ENCODE measurements at regions not wholly inside any gene's neighbourhood (a gene's known extent, or its start where the extent isn't known, plus 50 kb on each side); places are given as distances from the start of the nearest gene placed in this dataset.

GRCh38 chr4:45100956-45101818 is 374.8 kb upstream of the GNPDA2 start:
- Mint-ChIP-seq H3K4me1 (ENCODE audit: low read depth) (no peaks in the 10 kb centered on the region), H3K36me3 (ENCODE audit: low read depth) (no peaks in the 10 kb centered on the region), H3K4me3 (ENCODE audit: low read depth) (no peak overlapping the region), H3K27ac (no peak overlapping the region), H3K9me3 (peaks cover 19% of the 10 kb centered on the region), H3K27me3 (ENCODE audit: low read depth) (no peaks in the 10 kb centered on the region)
- intact Hi-C loops (cut with micrococcal nuclease) = no loop called here
- no peak for DNase-seq (ENCODE audit: low spot score)

DNA sequence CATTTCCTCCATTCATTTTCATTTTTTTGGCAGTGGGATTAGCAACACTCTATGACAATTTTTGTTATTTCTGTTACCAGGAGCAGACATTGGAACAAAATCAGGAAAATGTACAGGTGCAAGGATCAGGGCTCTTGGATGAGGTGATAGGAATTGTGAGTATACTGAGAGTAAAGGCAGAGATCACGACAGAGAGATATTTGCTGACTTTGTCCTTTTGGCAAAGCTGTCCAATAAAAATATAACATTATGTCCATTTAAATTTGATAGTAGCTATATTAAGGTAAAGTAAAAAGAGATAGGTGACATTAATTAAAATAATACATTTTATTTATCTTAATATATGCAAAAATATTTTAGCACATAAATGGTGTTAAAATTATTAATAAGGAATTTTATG is 373.1 kb upstream of the GNPDA2 start:
- H3K4me1 Mint-ChIP-seq (ENCODE audit: low read depth) = no peaks in the 10 kb centered on the region
- H3K4me3 Mint-ChIP-seq (ENCODE audit: low read depth) = no peak overlapping the region
- no peaks in the 10 kb centered on the region for H3K36me3 Mint-ChIP-seq (ENCODE audit: low read depth)
- no peak for DNase-seq (ENCODE audit: low spot score)
- H3K27me3 Mint-ChIP-seq (ENCODE audit: low read depth) = no peaks in the 10 kb centered on the region
- intact Hi-C loops (cut with micrococcal nuclease) = no loop called here
- no peak overlapping the region for H3K27ac Mint-ChIP-seq
- peaks cover 22% of the 10 kb centered on the region for H3K9me3 Mint-ChIP-seq

- H3K4me1 Mint-ChIP-seq (ENCODE audit: low read depth) = no peaks in the 10 kb centered on the region
- H3K9me3 Mint-ChIP-seq = peaks cover 49% of the 10 kb centered on the region
- no peaks in the 10 kb centered on the region for H3K36me3 Mint-ChIP-seq (ENCODE audit: low read depth)
- no peak overlapping the region for H3K27ac Mint-ChIP-seq
- no peak overlapping the region for H3K4me3 Mint-ChIP-seq (ENCODE audit: low read depth)
- intact Hi-C loops (cut with micrococcal nuclease) = no loop called here
- no peak for DNase-seq (ENCODE audit: low spot score)
- no peaks in the 10 kb centered on the region for H3K27me3 Mint-ChIP-seq (ENCODE audit: low read depth)
Measured at GRCh38 chr4:45094684-45095083, 368.3 kb upstream of the GNPDA2 start.

DNA sequence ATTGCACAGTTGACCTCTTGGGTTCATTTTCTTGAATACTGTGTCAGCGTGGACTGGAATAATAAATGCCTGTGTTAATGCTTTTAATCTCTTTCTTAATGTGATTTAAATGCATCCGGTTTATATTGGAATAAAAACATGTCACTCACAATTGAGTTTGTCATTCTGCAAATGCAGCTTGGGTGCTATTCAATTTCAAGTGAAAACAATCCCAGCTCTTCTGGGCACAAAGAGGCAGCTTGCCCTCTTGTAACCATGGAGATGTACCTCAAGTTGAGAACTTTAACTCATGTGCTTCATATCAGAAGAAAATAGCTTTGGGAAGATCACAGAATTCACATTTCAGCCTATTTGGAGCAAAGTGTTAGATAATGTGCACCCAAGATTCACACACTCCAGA is 355.7 kb upstream of the GNPDA2 start:
- no peaks in the 10 kb centered on the region for H3K4me1 Mint-ChIP-seq (ENCODE audit: low read depth)
- no peaks in the 10 kb centered on the region for H3K27me3 Mint-ChIP-seq (ENCODE audit: low read depth)
- H3K27ac Mint-ChIP-seq = no peak overlapping the region
- DNase-seq (ENCODE audit: low spot score) = no peak
- intact Hi-C loops (cut with micrococcal nuclease) = no loop called here
- H3K36me3 Mint-ChIP-seq (ENCODE audit: low read depth) = no peaks in the 10 kb centered on the region
- no peak overlapping the region for H3K4me3 Mint-ChIP-seq (ENCODE audit: low read depth)
- peaks cover 23% of the 10 kb centered on the region for H3K9me3 Mint-ChIP-seq

DNA sequence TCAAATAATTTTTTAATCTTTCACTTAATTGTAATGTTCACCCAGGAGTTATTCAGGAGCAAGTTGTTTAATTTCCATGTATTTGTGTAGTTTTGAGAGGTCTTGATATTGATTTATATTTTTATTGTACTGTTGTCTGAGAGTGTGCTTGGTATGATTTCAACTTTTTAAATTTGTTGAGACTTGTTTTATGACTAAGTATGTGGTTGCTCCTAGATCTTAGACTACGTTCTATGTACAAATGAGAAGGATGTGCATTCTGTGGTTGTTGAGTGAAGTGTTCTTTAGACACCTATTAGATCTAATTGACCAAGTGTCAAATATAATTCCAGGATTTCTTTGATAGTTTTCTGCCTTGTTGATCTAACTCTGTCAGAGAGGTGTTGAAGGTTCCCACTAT is 353.3 kb upstream of the GNPDA2 start:
- Mint-ChIP-seq H3K27me3 (ENCODE audit: low read depth) (no peaks in the 10 kb centered on the region), H3K36me3 (ENCODE audit: low read depth) (no peaks in the 10 kb centered on the region), H3K27ac (no peak overlapping the region), H3K9me3 (peaks cover 23% of the 10 kb centered on the region), H3K4me3 (ENCODE audit: low read depth) (no peak overlapping the region), H3K4me1 (ENCODE audit: low read depth) (no peaks in the 10 kb centered on the region)
- no peak for DNase-seq (ENCODE audit: low spot score)
- intact Hi-C loops (cut with micrococcal nuclease) = no loop called here

DNA sequence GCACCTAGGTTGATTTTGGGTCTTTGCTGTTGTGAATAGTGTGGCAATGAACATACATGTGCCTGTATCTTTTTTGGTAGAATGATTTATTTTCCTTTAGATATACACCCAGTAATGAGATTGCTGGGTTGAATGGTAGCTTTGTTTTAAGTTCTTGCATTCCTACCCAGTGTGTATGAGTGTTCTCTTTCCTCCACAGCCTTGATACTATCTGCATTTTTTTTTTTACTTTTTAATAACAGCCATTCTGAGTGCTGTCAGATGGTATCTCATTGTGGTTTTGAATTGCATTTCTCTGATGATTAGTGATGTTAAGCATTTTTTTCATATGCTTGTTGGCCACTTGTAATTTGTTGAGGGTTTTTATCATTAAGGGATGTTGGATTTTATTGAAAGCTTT is 351.8 kb upstream of the GNPDA2 start:
- Mint-ChIP-seq H3K27ac (no peak overlapping the region), H3K4me3 (ENCODE audit: low read depth) (no peak overlapping the region), H3K27me3 (ENCODE audit: low read depth) (no peaks in the 10 kb centered on the region), H3K36me3 (ENCODE audit: low read depth) (no peaks in the 10 kb centered on the region), H3K4me1 (ENCODE audit: low read depth) (no peaks in the 10 kb centered on the region), H3K9me3 (peaks cover 19% of the 10 kb centered on the region)
- no peak for DNase-seq (ENCODE audit: low spot score)
- intact Hi-C loops (cut with micrococcal nuclease) = no loop called here

DNA sequence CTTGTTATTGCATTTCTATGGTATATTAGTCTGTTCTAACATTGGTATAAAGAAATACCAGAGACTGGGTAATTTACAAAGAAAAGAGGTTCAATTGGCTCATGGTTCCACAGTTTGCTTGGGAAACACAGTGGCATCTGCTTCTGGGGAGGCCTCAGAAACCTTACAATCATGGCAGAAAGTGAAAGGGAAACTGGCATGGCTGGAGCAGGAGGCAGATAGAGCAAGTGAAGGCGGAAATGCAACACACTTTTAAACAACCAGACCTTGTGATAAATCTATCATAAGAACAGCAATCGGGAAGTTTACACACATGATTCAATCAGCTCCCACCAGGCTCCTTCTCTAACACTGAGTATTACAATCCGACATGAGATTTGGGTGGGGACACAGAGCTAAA is 346.6 kb upstream of the GNPDA2 start:
- Mint-ChIP-seq H3K4me1 (ENCODE audit: low read depth) (no peaks in the 10 kb centered on the region), H3K27ac (no peak overlapping the region), H3K27me3 (ENCODE audit: low read depth) (no peaks in the 10 kb centered on the region), H3K36me3 (ENCODE audit: low read depth) (no peaks in the 10 kb centered on the region), H3K9me3 (peaks cover 13% of the 10 kb centered on the region), H3K4me3 (ENCODE audit: low read depth) (no peak overlapping the region)
- intact Hi-C loops (cut with micrococcal nuclease) = no loop called here
- DNase-seq (ENCODE audit: low spot score) = no peak

DNA sequence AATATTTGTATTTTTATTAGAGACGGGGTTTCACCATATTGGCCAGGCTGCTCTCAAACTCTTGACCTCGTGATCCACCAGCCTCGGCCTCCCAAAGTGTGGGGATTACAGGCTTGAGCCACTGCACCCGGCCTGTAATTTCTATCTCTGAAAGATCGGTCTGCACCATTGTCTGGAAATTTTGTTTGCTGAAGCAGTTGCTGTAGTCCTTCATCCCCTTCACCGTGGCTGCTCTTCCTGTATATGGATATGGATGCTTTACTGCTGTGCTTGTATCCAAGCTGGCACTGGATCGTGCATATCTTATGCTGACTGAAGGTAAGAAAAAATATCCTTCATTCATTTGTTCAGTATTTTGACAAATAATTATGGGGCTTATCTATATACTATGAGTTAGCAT is 338.4 kb upstream of the GNPDA2 start:
- intact Hi-C loops (cut with micrococcal nuclease) = no loop called here
- Mint-ChIP-seq H3K27ac (no peak overlapping the region), H3K27me3 (ENCODE audit: low read depth) (no peaks in the 10 kb centered on the region)

GRCh38 chr4:45063696-45064095 is 337.3 kb upstream of the GNPDA2 start:
- Mint-ChIP-seq H3K27me3 (ENCODE audit: low read depth) (no peaks in the 10 kb centered on the region), H3K36me3 (ENCODE audit: low read depth) (no peaks in the 10 kb centered on the region), H3K9me3 (peaks cover 22% of the 10 kb centered on the region), H3K4me1 (ENCODE audit: low read depth) (no peaks in the 10 kb centered on the region), H3K27ac (no peak overlapping the region), H3K4me3 (ENCODE audit: low read depth) (no peak overlapping the region)
- no peak for DNase-seq (ENCODE audit: low spot score)
- intact Hi-C loops (cut with micrococcal nuclease) = no loop called here

More for the DNA sequence above, 338.4 kb upstream of the GNPDA2 start:
- no peak overlapping the region for H3K4me3 Mint-ChIP-seq (ENCODE audit: low read depth)
- H3K36me3 Mint-ChIP-seq (ENCODE audit: low read depth) = no peaks in the 10 kb centered on the region
- peaks cover 27% of the 10 kb centered on the region for H3K9me3 Mint-ChIP-seq
- no peak for DNase-seq (ENCODE audit: low spot score)
- H3K4me1 Mint-ChIP-seq (ENCODE audit: low read depth) = no peaks in the 10 kb centered on the region

DNA sequence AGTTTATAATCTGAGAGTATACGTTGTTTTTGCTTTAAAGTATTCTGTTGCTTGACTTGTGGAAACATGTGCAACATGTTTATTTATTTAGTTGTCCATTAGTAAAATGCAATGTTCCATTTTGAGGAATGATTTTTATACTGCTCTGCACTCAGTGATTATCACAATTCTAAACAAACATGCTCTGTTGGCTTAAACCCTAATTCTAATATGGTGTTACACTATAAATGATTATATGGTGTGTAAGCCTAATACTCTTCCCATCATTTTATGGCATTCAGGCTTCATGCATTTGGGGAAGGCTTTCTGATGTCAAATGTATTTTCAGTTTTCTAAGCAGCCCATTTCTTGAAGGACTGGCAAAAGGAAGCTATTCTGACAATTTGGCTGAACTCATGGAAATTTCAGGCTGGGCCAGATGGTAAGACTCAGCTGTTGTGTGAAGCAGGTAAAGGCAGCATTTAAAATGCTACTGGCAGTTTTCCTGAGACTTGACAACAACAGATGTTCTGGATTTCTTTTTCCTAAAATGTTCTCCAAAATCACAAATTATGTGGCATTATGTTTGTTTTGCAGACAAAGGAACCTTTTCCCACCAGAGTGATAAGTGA is 336.7 kb upstream of the GNPDA2 start:
- DNase-seq (ENCODE audit: low spot score) = no peak
- Mint-ChIP-seq H3K27me3 (ENCODE audit: low read depth) (no peaks in the 10 kb centered on the region), H3K27ac (no peak overlapping the region), H3K4me1 (ENCODE audit: low read depth) (no peaks in the 10 kb centered on the region), H3K36me3 (ENCODE audit: low read depth) (no peaks in the 10 kb centered on the region), H3K9me3 (peaks cover 26% of the 10 kb centered on the region), H3K4me3 (ENCODE audit: low read depth) (no peak overlapping the region)
- intact Hi-C loops (cut with micrococcal nuclease) = no loop called here

DNA sequence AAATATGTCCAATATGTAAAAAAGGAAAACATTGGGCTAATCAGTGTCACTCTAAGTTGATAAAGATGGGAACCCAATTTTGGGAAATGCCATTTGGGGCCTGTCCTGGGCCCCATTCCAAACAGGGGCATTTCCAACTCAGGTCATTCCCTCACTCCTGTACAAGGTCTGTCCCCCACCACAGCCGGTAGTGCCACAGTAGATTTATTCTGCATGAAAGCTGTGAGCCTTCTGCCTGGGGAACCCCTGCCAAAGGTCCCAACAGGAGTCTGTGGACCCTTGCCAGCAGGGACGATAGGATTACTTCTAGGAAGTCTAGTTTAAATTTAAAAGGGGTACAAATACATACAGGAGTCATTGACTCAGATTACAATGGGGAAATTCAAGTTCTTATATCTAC is 317.6 kb upstream of the GNPDA2 start:
- H3K27me3 Mint-ChIP-seq (ENCODE audit: low read depth) = no peaks in the 10 kb centered on the region
- no peak for DNase-seq (ENCODE audit: low spot score)
- intact Hi-C loops (cut with micrococcal nuclease) = no loop called here
- H3K4me1 Mint-ChIP-seq (ENCODE audit: low read depth) = no peaks in the 10 kb centered on the region
- no peaks in the 10 kb centered on the region for H3K36me3 Mint-ChIP-seq (ENCODE audit: low read depth)
- peaks cover 35% of the 10 kb centered on the region for H3K9me3 Mint-ChIP-seq
- no peak overlapping the region for H3K27ac Mint-ChIP-seq
- no peak overlapping the region for H3K4me3 Mint-ChIP-seq (ENCODE audit: low read depth)

GRCh38 chr4:45036677-45037076 is 310.3 kb upstream of the GNPDA2 start:
- Mint-ChIP-seq H3K27ac (no peak overlapping the region), H3K27me3 (ENCODE audit: low read depth) (no peaks in the 10 kb centered on the region), H3K9me3 (no peaks in the 10 kb centered on the region), H3K36me3 (ENCODE audit: low read depth) (no peaks in the 10 kb centered on the region), H3K4me1 (ENCODE audit: low read depth) (no peaks in the 10 kb centered on the region), H3K4me3 (ENCODE audit: low read depth) (no peak overlapping the region)
- intact Hi-C loops (cut with micrococcal nuclease) = no loop called here
- DNase-seq (ENCODE audit: low spot score) = no peak

DNA sequence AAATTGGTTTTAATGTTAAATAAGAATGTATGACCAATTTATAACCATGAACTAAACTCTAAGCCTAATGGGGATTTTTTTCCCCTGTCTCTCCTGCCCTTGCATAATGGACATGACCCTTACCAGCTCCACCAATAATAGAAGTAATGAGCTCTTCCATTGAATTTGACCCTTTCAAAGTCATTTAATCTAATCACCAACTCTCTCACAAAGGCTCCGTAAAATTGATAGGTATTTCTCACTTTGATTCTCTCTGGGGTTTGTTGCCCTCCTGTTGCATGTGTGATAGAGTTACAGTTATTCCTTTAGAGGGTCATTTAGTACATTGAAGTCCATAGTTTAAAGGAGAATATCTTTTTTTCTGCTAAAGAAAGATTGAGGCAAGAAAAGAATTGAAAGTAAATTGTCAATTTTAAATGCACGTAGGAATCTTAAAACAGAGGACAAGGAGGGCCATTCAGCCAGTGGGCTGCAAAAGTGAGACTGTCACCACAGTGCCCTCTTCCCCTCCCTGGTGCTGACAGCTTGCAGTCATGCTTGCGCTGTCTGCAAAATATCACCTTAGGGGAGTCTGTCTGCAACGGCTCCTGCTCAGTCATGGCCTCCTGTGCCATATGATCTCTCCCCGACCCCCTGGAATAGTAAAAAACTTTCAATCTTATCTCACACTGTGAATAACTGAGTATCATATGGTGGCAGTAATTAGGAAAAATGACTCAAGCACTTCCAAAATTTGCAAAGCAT is 307.5 kb upstream of the GNPDA2 start:
- DNase-seq (ENCODE audit: low spot score) = no peak
- Mint-ChIP-seq H3K27ac (no peak overlapping the region), H3K4me3 (ENCODE audit: low read depth) (no peak overlapping the region), H3K27me3 (ENCODE audit: low read depth) (no peaks in the 10 kb centered on the region), H3K9me3 (peaks cover 16% of the 10 kb centered on the region), H3K4me1 (ENCODE audit: low read depth) (no peaks in the 10 kb centered on the region), H3K36me3 (ENCODE audit: low read depth) (no peaks in the 10 kb centered on the region)
- intact Hi-C loops (cut with micrococcal nuclease) = no loop called here

Measured in activated T-helper 2 cell treated with anti-CD3 and anti-CD28 coated beads, Interferon-gamma antibody, Interleukin-2, Interleukin-4, amounts not matched to agents 10 μg/mL and 5 μg/mL and 100 μg/mL, durations not matched to agents 14 hours and 24 hours and 36 hours (primary cell).